CD4-positive, alpha-beta T cell treated with Interleukin-15 for 4 hours (primary cell): ENCODE measurements at regions not wholly inside any gene's neighbourhood (a gene's known extent, or its start where the extent isn't known, plus 50 kb on each side); places are given as distances from the start of the nearest gene placed in this dataset.

Experiments used
- DNase-seq: peaks from one replicate; pipeline ENCODE4 v3.0.0-alpha.2; 2020; ENCODE audit warnings: low spot score

DNA sequence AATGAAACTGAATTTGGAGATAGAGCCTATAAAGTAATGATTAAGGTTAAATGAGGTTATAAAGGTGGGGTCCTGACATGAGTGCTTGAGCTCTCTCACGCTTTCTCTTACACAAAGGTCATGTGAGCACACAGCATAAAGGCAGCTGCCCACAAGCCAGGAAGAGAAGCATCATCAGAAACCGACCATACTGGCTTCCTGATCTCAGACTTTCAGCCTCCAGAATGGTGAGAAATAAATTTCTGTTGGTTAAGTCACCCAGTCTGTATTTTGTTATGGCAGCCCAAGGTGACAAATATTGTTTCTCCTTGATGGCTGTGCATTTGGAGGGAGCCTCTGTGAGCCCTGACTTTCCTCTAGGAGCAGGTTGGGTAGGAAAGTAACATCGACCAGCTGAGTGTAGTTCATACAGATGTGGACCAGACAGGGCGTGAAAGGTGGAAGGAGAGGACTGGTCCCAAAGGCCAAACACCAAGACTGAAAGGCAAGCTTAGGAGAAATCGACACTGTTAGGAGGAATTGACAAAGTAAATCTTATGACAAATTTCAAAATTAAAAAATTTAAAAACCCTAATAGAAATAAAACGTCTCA lies 97.6 kb upstream of the SLC38A2 start:
- DNase-seq, result peak; percentile 22

DNA sequence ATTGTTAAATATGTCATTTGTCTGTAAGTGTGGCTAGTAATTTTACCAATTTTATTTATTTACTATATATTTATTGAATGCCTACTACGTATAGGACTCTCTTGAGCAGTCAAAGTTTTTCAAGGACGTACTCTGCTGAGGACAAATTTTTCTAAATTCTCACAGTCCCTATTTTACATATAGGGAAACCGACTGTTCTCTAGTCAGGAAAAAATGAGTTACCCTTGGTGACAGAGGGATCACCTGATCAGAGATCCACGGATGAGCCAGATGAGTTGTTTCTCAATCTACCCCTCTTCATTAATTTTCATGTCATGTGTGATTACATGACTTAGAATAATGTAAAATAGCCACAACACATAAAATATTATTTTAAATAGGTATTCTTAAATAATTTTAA lies 96.2 kb upstream of the SLC38A2 start:
- DNase-seq, result no peak

DNA sequence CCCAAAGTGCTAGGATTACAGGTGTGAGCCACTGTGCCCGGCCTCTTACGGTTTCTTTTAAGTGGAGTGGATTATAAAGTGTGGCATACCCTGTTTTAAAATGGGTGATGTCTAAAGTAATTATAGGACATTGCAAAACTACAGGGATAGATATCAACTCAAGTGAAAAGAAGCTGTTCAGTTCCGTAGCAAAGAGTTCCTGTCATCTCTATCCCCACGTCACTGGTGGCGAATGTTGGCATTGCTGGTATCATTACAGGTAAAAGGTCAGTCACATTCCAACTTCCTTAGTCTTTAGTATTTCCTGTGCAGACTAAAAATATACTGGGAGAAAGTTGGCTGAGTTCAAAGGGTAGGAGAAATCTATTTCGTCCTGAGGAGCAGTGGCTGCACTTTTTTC lies 95.6 kb upstream of the SLC38A2 start:
- no peak for DNase-seq

DNA sequence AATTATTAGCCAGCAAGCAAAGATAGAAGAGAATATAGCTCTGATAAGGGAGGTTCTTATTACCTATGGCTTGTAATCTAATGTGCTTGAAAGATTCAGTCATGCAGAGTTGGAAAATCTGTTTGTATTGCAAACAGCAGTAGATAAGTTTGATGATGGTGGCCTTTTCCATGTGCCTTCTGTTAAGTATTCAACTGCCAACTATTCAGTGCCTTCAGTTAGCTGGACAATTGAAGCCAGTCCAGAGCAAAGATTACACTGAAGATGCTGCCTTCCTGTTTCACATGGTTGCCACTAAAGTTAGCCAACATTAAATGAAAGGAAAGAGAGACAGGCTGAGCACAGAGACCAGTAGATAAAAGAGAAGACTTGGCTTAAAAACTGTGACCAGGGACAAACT lies 92.7 kb upstream of the SLC38A2 start:
- no peak for DNase-seq

DNA sequence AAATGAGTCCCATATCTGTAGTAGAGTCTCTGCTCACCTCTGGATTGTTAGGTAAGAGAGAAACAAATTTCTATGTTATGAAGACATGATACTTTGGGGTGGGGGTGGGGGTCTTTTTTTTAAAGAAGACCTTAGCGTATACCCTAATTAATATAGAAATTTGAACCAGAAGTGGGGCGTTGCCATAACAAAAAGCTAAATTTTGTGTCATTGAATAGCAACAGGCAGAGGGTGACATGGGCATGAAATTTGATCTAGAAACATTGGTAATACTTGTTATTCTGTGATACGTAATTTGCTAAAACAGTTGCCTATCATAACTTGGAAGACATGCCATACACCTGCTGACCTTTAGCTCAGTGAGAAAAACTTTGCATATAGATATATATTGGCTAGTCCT lies 92.3 kb upstream of the SLC38A2 start:
- DNase-seq, result no peak

DNA sequence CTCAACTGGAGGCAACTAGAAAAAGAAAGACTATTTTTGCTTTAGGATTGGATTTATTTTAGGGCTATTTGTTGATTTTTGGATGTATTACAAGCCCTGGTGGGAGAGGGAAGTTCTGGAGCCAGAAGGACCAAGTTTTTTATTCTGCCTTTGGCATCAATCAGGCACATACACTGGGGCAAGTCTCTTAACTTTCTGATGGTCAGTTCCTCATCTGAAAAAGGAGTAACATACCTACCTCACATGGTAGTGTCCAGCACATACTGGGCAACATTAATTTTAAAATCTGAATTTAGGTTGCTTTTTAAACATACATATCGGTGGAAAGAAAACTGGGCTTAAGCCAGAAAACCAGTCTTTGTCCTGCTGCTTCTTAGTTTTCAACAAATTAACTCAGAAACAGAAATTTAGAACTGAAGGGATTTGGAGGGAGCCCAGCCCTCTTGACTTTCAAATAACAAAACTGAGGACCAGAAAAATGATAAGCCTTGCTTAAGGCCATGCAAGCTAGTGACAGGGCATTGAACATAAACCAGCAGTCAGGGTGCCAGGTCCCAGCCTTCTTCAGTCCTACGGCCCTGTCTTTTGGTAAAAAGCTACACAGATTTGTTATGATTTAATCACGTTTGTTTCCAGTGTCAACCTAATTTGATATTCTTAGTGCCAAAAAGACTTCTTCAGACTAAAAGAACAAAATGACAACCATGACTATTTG lies 90.2 kb upstream of the SLC38A2 start:
- DNase-seq, result no peak

DNA sequence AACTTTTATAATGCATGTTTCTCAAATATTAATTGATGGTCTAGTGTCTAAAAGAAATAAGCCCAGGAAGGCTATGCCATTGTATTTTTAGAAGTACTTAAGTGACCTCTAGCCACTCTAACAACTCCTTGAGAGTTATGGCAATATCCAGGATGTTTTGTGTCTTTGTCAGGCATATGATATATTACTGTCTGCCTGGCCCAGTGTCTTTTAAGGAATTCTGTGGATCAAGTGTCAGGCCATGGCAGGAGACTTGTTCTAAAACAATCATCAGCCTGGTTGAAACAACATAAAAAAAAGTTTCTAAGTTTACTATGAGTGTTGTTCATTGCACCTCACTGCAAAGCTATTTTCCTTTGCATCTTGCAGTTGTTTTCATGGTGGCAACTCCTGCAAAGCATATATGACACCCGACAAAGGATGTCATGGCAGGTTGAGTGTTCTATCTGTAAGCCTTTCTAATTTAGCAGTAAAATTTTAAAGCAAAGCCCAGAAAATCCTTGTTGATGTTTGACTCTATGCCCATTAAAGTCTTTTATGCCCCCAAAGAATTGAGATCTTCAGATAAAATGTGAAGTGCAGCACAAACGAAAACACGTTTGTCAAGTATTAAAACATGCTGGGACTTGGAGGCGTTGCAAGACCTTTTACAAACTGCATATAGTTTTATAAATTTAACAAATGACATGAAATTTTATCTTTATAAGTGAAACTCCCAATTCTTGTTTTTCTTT lies 89.5 kb upstream of the SLC38A2 start:
- DNase-seq, result no peak

DNA sequence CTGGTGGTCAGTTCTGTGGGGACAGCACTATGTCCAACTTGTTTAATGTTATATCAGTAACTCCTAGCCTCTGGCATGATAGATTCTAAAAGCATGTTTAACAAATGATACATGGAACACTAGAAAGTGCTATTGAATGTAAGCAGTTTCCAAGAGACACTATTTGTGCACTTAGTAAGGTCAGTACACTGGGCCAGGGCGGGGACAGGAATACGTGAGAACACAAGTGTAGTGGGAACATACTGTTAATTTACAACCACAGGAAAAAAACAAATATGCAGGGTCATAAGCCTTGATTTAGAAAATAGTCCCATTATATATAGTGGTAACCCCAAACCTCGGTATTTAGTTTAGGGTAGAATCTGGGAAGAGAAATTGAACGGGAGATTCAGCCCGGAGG lies 88.9 kb upstream of the SLC38A2 start:
- DNase-seq, result no peak

DNA sequence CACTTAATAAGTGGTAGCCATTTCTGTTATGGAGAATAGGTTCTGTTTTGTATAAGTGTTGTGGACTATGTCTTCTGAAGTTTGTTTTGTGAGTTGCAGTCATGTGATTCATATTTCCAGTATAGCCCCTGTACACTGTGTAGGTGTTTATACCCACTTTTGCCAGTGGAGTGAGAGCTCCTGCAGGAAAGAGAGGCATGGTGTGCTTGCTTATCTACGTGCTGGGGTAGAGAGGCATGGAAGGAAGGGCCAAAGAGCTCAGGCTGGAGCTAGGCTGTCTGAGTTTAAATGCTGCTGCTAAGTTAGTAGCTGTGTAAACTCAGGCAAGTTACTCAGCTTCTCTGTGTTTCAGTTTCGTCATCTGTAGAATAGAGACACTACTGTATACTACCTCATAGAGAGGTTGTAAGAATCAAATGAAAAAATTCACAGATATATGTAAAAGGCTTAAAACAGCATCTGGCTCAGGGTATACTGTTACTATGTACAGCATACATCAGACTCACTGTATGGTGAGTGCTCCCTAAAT lies 88.2 kb upstream of the SLC38A2 start:
- no peak for DNase-seq

DNA sequence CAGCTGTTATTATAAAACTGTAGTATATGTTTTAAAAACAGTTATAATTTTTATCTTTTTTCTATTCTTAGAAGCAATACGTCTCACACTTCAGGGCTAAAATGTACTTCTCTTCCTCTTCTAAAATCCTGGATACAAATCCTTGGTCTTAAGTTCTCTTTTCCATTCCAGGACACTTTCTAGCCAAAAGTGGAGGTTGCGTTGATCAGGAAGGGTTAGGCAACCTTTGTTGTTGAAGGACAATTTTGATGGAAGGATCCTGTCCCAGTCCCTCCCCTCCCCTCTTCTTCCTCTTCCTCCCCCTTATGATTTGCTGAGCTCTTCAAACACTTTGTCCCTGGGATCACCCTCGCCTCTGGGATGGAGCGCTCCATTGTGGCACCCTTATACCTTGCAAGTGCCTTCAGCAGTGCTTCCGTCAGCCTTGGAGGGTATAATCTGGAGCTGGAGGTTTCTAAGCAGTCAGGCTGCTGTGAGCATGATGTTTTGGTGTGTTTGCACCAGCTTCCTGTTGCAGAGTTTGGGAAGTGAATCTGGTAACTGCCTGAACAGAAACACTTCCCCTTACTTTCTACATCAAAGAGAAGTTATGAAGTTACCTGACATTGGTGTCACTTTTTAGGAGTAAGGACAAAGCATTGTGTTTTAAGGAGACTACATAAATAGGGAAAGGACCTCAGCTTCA lies 87.4 kb upstream of the SLC38A2 start:
- DNase-seq, result no peak

DNA sequence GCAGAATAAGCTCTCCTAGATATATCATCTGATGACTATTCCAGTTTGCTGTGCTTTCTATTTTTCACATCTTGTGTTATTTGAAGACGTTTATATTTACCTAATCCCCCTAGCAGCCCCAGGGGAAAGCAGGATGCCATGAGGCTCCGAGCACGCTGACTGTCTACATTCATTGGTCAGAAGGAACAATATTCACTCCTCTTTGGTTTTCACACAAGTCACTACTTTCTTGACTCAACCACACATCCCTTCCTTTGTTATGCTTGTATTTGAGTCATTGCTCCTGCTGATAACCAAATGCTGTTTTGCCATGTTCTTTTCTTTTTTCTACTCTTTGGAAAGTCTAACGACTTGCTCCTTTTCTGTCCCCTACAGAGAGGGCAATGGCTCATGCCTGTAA lies 86.5 kb upstream of the SLC38A2 start:
- peak; percentile 28 for DNase-seq

DNA sequence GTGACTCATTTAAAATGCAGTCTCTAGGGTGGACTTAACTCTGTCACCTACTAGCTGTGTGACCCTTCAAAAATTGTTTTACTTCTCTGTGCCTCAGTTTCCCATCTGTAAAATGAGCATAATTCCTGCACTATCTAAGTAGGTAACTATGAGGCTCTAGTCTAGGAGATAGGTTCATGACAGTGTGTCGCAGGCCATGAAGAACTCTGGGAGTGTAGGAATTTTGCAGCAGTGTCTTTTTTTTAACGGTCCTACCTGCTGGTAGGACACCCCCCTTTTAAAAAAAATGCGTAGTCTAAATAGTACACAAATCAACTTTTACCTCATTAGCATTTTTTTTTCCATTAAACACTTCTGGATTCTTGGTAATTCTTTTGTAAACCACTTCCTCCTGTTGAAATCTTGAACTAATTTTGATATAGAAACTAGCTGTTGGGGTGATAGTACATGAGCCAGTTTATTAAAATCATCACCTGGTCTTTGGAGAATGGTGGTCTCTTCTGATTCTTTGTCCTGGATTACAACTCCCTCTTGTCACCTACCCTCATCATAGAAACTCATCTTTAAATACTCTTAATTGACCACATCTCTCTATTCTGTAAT lies 86.0 kb upstream of the SLC38A2 start:
- peak; percentile 30 for DNase-seq

DNA sequence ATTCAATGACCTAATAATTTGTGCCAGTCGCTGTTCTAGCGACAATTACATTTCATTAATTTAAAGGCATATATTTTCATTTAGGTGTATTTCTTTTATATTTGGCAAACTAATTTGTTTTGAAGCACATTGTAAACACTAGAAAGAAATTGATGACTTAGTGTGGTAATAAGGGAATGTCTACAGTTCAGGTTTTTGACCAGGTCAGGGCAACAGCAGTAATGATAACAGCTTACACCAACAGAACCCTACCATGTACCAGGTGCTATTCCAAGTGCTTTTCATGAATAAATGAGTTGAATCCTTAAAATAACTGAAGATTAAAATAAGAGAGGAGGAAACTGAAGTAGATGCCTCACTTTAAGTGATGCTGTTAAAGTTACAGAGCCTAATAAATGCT lies 85.4 kb upstream of the SLC38A2 start:
- DNase-seq, result no peak

DNA sequence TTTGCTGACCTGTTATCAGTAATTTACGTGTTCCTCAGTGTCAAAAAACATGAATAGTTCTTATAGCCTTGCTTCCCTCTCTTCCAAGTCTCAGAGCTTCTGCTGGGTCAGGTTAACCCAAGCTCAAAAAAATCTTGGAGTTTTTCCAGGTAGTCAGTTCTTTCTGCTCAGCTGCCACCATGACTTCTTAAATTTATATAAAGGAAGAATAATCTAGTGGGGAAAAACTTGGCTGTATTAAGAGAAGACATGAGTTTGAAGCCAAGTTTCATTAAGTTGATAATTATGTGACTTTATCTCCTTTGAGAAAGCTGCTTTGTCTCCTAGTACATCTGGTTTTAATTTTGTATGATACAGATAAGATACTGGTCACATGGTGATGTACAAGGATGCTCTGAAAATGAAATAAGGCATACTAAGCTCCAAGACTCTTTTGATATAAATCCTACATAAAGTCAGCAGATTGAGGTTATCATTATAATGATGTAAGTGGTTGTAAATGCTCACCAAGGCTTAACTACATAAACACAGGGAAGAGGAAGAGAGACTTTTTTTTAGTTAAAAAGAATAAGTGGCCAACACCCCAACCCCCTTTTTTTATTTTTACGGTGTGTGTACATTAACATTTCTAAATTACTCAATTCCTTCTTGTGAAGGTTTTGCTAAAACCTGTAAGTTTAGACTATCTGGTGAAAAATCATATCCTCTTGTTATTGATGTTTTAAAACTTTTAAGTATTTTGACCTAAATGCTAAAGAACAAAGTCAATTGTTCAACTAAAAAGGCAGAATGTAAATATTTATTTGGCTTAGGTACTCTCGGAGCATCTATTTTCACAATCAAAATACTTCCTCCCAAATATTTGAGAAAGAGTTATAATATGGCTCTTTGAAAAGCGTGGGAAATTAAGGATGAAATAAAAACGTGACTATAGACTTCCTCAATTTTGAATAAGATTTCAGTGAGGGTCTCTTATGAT lies 84.1 kb upstream of the SLC38A2 start:
- no peak for DNase-seq

DNA sequence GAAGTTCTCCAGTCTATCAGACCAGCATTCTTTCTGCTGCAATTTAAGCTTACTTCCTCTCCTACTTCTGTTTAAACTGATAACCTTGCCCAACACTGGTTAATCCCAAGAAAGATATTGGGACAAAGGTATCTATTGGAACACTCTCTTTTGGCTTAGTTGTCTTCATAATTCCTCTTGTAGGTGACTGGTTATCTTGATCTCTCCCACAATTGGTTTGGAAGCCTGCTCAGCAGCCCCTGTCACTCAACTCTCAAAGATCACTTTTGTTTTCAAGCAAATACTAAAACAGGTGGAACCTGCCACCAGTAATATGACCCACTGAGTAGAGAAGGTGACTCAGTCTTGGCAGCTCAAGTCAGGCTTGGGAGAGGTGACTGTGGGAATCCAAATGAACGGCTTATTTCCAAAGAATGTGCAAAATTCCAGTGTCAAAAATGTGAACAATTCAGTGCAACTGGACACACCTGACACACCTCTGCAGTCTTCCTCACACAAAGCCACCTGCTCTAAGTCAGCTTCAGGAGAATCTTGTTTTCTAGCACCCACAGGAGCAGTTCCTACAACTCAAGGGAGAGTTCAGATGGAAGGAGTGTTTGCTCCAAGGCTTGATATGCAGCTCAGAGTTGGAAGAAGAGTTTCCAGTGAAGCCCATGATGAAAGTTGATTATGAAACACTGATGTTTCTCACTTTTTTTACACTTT lies 83.2 kb upstream of the SLC38A2 start:
- DNase-seq, result no peak

DNA sequence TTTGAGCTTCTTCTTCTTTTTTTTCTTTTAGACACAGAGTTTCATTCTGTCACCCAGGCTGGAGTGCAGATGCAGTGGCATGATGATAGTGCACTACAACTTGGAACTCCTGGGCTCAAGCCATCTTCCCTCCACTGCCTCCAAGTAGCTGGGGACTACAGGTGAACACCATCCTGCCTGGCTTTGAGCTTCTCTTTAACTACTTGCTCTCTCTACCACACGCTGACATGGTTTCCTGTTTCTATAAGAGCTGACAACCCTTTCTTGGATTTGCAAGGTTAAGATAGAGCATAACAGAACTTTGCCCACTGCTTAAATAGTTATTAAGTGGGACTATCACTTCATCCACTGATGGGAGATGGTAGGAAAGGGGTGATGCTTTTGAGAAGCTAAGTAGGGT lies 82.4 kb upstream of the SLC38A2 start:
- no peak for DNase-seq

DNA sequence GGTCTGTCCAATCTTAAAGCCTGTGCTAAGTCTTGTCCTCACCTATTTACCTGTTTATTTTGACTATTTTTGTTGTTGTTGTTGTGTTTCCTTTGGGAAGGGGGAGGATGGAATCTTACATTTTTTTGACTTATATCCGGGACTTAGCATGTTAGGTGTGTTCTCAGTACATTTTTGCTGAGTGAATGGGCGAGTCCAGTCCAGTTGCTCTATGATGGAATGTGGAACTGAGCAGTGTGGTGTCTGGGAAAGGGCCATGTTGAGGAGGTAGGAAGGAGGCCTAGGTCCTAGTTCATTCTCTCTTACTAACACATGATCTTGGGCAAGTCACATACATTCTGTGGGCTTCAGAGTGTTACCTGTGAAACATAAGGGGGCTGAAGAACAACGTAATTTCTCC lies 80.9 kb upstream of the SLC38A2 start:
- DNase-seq, result no peak

DNA sequence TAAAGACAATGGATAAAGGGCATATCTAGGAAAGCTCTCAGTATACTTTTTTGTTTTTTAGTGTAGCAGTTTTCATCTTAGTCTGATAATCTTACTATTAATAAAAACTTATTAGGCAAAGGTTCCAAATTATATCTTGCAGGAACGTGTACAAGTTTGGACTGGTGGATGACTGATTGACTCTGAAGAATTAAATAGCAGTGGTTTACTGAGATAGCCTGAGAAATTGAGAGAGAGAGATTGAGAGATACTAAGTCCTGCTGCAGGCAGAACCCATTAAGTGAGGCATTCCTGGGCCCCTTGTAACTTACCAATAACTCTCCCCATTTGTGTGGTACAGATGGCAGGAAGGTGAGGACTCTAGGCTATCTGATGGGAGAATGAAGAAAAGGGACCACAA lies 80.2 kb upstream of the SLC38A2 start:
- no peak for DNase-seq

DNA sequence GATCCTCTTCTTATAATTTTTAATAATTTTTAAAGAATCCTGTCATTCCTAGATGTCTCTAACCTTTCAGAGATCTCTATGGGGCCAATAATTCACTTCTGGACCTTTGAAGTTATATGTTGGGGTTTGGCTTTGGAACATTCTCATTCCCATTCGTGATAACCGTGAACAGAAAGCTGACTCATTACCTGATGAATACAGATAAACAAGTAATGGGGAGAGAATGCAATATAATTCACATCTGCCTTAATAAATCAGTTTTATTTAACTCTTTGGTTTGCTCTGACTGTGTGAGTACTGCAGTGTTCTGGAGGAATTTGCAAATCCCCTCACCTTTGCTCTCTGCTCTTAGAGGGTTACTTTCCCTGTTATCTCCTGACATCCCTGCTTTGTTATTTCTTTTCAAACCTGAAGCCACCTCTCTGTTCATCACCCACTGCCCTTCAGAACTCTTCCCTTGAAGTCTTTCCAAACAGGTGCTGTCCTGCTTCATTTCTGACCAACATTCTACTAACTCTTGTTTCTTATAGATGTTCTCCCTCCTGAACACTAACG lies 79.6 kb upstream of the SLC38A2 start:
- no peak for DNase-seq
